ENCODE measurements at regions not wholly inside any gene's neighbourhood (a gene's known extent, or its start where the extent isn't known, plus 50 kb on each side); places are given as distances from the start of the nearest gene placed in this dataset.

DNA sequence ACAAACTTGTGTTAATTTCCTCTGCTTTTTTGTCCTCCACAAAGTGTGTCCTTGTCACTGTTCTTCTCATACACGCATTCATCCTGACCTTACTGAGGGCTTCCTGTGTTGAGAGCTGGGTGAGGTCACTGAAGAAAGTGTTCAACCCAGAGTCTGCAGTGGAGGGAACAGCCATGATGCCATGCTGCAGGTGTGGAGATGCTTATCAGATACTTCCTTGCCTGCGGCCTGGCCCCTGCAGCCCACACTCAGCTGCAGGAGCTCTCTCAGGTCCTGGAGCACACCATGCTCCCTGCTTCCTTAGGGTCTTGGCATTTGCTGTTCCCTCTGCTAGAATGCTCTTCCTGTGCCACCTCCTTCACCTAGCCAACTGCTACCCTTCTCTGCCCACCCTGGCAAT is 108.1 kb upstream of the SPRY4 start:
- TF ChIP-seq, protein P1, sequence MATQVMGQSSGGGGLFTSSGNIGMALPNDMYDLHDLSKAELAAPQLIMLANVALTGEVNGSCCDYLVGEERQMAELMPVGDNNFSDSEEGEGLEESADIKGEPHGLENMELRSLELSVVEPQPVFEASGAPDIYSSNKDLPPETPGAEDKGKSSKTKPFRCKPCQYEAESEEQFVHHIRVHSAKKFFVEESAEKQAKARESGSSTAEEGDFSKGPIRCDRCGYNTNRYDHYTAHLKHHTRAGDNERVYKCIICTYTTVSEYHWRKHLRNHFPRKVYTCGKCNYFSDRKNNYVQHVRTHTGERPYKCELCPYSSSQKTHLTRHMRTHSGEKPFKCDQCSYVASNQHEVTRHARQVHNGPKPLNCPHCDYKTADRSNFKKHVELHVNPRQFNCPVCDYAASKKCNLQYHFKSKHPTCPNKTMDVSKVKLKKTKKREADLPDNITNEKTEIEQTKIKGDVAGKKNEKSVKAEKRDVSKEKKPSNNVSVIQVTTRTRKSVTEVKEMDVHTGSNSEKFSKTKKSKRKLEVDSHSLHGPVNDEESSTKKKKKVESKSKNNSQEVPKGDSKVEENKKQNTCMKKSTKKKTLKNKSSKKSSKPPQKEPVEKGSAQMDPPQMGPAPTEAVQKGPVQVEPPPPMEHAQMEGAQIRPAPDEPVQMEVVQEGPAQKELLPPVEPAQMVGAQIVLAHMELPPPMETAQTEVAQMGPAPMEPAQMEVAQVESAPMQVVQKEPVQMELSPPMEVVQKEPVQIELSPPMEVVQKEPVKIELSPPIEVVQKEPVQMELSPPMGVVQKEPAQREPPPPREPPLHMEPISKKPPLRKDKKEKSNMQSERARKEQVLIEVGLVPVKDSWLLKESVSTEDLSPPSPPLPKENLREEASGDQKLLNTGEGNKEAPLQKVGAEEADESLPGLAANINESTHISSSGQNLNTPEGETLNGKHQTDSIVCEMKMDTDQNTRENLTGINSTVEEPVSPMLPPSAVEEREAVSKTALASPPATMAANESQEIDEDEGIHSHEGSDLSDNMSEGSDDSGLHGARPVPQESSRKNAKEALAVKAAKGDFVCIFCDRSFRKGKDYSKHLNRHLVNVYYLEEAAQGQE (IDR thresholded peaks at IDR 0.05; ENCODE audit: insufficient read depth in 1 of 2, low read depth in 2 of 2, low read length in 2 of 2) = peak; percentile 63 to 76; a peak in 3 of 4 replicates
- TF ChIP-seq FOXP2 (optimal IDR thresholded peaks at IDR 0.05; ENCODE audit: borderline replicate concordance, extremely low read depth, extremely low read length, insufficient read depth) = no peak

DNA sequence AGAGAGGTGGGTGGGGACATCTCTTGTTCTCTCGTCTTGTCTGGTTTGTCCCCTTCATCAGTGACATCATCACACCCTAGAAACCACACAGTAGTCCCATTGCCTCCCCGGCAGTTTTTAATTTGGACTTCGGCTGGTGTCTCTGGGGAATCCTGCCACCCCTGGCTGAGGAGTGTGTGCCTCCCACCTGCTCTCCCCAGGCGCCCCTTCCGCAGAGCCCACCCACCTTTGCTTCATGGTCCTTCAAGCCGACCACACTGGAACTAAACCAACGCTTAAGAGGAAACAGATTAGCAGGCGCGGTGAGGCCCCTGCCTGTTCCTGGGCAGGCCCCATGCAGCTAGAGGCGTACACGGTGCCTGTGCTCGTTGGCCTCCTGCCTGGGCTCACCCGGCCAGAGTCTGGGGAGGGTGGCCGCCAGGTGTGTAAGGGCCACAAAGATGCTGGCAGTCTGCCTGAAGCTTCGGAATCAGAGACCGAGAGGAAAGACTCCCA is 107.6 kb upstream of the SPRY4 start:
- no peak for TF ChIP-seq SIN3A (IDR thresholded peaks at IDR 0.05; ENCODE audit: borderline replicate concordance, insufficient read depth, low read length)
- TF ChIP-seq, protein P1 (IDR thresholded peaks at IDR 0.05; ENCODE audit: insufficient read depth in 1 of 2, low read depth in 2 of 2, low read length in 2 of 2) = no peak
- TF ChIP-seq TAF1 (IDR thresholded peaks at IDR 0.05; ENCODE audit: borderline replicate concordance, insufficient read depth, low read length) = no peak
- no peak for TF ChIP-seq POLR2AphosphoS5 (IDR thresholded peaks at IDR 0.05; ENCODE audit: low read depth, low read length)
- no peak for TF ChIP-seq FOXP2 (optimal IDR thresholded peaks at IDR 0.05; ENCODE audit: borderline replicate concordance, extremely low read depth, extremely low read length, insufficient read depth)

DNA sequence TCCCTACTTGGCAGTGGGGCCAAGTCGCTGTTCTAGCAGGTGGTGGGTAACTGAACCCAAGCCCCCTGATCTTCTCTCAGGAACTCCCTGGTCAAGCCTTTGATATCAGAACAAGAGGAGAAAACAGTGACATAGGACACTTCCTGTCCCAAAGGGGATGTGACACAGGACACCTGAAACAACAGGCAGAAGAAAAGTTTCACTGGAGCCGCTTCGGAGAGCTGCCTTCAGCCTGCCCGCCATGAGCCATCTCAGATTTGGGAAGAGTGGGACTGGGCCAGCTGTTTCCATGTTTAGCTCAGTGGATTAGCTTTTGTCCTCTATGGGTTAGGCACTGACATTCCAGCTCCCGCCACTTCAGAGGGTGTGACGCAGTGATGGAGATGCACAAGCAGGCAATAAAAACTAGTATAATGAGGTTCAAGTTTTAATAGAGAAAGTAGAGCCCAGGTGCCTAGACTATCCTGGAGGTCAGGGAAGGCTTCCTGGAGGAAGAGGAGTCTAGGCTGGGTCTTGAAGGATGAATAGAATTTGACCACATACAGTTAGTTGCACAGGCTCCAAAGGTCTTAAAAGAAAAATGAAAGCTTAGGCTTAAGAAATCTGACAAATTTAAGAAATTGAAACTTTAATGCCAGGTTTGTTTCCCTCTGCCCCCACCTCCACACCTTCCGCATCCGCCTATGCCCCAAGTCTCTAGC is 104.1 kb upstream of the SPRY4 start:
- TF ChIP-seq, protein P1 (IDR thresholded peaks at IDR 0.05; ENCODE audit: insufficient read depth in 1 of 2, low read depth in 2 of 2, low read length in 2 of 2) = no peak
- TF ChIP-seq TAF1 (IDR thresholded peaks at IDR 0.05; ENCODE audit: borderline replicate concordance, insufficient read depth, low read length) (no peak), FOXP2 (optimal IDR thresholded peaks at IDR 0.05; ENCODE audit: borderline replicate concordance, extremely low read depth, extremely low read length, insufficient read depth) (no peak), POLR2AphosphoS5 (IDR thresholded peaks at IDR 0.05; ENCODE audit: low read depth, low read length) (no peak), SIN3A (IDR thresholded peaks at IDR 0.05; ENCODE audit: borderline replicate concordance, insufficient read depth, low read length) (no peak)

DNA sequence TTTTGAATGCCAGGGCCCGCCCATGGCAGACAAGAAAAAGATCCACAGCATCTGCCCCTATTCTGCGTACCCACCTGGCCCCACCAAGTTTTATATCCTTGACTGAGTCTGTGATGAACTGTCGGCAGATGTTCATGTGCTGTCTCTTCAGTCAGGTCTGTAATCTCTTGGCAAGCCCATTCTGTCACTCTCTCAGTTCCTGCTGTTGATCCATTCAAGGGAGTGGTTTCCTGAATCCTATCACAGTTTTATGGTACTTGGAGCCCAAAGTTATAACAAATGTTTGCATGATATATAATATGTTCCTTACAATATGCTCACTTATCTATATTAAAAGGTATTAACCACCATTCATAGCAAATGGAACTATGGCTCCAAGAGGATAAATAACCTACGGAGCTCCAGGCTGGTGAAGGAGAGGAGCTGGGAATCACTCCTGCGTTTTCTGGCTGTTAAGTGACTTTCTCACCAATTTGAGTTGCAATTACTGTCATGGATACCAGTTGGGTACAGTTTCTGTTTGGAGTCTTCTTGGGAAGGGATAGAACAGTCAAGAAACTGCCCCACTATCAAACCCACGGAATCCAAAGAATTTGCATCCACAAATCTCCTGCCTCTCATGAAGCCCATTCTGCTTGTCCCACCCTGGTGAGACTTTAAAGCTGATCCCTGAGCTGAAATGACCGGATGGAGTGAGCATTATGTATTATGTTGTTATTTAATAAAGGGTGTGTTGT is 103.4 kb upstream of the SPRY4 start:
- TF ChIP-seq, protein P1 (IDR thresholded peaks at IDR 0.05; ENCODE audit: insufficient read depth in 1 of 2, low read depth in 2 of 2, low read length in 2 of 2) = no peak
- no peak for TF ChIP-seq POLR2AphosphoS5 (IDR thresholded peaks at IDR 0.05; ENCODE audit: low read depth, low read length)
- TF ChIP-seq SIN3A (IDR thresholded peaks at IDR 0.05; ENCODE audit: borderline replicate concordance, insufficient read depth, low read length) = no peak
- no peak for TF ChIP-seq FOXP2 (optimal IDR thresholded peaks at IDR 0.05; ENCODE audit: borderline replicate concordance, extremely low read depth, extremely low read length, insufficient read depth)
- no peak for TF ChIP-seq TAF1 (IDR thresholded peaks at IDR 0.05; ENCODE audit: borderline replicate concordance, insufficient read depth, low read length)

Measured in PFSK-1 (cell line).